HG02588 (cell line): ENCODE measurements at regions not wholly inside any gene's neighbourhood (a gene's known extent, or its start where the extent isn't known, plus 50 kb on each side); places are given as distances from the start of the nearest gene placed in this dataset.
"Not testable (repeated sequence)": the region's sequence is repeated elsewhere in the genome, so short reads cannot be mapped to it uniquely, and the experiment has no call there.

Experiments used
- ATAC-seq: cut with Tn5 transposase; IDR thresholded peaks from one replicate; pipeline ENCODE4 v1.9.1; 2021; ENCODE audit warnings: mild to moderate bottlenecking, moderate library complexity; ENCODE audit not compliant: unreplicated experiment

DNA sequence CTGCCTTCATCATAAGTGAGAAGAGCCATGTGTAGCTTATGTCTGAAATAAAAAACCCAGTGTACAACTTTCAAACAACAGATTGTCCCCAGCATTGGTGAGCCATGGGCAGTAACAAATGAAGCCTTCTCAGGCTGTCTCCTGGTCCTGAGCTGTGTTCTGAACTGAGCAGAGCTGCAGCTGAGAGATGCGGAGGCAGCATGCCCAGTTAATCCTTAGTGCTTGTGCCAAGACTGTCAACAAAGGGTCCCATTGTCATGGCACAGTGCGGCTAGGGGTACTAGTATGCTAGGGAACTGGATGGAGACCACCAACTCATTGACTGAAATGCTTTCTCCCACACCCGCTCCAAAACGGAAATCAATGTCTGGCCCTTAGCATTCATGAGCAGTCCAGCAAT is 154.3 kb downstream of the RMST start:
- no peak for ATAC-seq

DNA sequence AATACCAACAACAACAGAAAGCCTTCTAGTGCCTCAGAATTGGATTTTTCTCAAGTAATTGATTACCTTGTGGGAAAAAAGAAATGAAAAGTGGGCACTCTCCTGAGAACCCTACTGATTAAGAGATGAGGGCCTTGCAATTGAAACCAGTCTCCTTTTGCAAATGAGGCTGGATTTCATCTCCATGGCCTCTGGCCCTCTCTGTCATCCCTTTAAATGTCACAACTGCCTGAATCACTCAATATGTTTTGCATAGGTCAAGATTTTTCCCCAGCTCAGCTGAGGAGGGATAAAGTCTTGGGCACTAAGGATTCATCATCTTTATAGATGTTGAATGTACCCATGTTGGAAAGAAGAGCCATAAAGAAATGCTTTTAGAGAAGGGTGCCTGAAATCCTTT is 166.4 kb downstream of the RMST start:
- ATAC-seq: no peak

DNA sequence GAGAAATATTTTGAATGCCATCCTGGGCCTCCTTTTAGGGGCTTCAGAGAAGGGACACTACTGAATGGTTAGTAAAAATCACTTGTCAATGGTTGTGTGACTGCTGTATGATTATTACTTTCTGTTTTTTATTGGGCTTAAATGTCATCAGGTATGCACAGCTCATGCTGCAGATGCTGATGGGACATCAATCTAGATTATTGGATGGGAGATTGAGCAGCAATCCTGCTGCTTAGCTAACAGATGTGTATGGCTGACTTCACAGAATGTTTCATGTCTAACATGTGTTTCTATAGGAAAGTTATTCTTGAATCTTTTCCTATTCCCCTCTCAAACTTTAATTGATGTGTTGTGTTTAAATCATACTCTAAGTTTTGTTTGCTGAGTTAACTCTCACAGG is 166.8 kb downstream of the RMST start:
- ATAC-seq: no peak

DNA sequence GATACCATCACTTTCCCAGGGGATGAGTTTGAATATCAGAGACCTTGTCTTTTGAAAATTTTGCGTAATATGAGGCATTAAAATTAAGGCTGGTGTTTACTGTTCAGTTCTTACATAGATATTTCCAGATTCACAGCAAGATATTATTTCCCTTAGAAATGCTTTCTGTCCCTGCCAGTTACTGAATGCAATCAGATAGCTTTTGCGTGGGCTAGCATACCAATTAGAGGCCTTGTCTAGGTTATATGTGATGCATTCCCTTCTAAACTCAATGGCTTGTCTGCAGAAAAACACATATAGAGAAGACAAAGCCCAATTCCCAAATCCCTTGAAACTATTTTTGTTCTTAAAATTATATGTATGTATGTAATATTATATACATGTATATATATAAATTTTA is 167.8 kb downstream of the RMST start:
- no peak for ATAC-seq

DNA sequence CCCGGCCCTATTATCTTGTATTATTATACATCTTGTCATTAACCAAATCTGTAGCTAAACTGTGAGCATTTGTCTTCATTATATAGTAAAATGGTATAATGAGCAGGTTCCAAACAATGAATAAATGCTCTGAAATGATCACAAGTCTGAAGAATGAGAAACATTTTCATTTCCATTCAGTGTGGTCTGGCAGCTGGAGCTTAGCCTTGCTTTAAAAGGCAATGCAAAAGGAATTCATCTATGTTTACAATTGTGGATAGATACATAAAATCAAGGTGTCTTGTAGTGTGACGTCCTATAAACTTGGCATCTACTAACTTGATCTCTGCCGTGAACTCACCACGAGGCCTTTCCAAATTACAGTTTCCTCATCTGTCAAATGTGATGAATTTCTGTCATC is 168.3 kb downstream of the RMST start:
- ATAC-seq: no peak

DNA sequence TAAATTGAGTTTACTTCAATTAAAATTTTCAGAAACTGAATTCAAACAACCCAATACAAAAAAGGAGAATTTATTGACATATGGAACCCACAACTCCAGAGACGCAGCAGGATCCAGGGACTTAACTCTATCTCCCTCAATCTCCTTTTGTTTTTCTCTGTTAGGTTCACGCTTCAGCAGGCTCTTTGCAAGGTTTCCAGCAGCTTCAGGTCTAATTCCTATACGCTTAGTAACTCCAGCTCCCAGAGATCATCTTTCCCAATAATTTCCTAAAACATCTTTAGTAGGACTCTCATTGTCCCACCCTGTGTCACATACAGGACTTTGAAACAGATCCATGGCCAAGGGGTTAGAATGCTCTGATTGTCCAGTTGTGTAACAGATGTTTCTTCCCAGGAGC is 175.2 kb downstream of the RMST start:
- ATAC-seq: no peak

DNA sequence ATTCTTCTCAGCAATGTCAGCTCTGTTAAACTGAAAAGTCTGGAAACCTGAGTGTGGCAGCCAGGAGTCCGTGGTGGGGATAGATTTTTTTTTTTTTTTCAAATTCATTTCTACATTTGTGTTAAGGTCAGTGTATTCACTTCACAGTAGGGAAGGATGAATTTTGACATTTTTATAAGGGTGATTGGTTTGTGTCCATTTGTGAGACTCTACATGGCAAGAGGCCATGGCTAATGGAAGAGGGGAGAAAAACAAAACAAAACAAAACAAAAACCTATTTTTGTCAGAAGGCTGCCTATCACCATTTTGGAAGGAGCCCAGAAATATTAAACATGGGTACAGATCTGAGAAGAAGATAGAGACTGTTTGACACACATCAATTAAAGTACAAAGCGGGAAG is 176.1 kb downstream of the RMST start:
- ATAC-seq: no peak

DNA sequence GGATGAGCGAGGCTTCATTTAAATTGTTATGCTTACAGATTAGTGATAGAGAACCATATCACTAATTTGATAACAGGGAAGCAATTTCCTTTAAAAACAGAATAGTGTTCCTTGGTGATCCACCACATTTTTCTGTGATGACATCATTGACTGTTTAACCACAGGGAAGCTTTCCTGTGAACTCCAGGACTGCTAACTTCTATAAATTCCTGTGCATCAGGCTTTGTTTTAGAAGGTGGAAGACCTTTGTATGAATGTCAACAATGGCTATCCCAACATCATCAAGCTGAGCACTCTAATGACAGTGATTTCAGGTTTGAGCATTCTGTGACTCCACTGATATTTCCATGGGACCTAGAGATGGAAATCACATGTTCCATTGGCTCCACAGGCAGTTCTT is 177.1 kb downstream of the RMST start:
- ATAC-seq: no peak

DNA sequence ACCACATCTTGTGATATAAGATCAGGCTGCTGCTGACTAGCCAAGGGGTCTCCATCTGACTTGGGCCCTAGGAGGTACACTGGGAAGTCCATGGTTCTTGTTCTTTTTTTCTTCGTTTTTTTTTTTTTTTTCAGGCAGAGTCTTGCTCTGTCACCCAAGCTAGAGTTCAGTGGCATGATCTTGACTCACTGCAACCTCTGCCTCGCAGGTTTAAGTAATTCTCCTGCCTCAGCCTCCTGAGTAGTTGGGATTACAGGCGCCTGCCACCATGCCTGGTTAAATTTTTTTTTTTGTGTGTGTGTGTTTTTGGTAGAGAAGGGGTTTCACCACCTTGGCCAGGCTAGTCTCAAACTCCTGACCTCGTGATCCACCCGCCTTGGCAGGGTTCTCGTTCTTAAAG is 178.2 kb downstream of the RMST start:
- ATAC-seq: no peak

DNA sequence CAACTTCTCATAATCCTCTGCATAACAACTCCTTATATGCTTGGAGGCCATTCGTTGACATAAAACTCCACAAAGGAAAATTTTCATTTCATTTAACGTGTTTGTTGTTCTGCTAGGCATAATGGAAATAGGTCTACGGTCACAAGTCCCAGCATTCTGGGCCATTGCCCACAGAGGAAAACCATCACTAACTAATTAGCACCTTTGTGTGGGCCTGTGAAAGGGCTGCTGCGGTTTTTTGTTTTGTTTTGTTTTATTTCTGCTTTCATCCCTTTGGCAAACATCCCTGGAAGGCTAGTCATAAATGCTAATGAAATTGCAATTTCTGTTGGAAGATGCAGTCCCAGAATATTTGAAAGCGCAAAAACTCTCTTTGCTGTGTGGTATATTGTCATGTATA is 180.3 kb downstream of the RMST start:
- no peak for ATAC-seq

DNA sequence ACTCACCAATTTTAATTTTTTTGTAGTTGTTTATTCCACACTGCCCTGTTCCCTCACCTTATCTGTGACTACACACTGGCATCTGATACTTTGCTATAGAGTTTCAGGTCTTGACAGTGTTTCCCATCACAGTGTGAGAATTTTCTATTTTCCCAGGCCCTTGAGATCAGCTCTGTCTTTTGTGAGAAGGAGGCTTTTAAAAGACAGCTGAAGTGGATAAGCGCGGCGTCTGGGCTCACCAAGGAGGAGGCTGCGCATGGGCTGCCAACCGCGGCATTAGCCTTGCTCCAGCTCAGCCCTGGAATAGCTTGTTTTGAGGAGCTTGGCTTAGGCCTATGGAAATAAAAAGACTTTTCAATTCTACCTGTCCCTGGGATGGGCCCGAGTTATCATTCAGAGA is 181.3 kb downstream of the RMST start:
- no peak for ATAC-seq

DNA sequence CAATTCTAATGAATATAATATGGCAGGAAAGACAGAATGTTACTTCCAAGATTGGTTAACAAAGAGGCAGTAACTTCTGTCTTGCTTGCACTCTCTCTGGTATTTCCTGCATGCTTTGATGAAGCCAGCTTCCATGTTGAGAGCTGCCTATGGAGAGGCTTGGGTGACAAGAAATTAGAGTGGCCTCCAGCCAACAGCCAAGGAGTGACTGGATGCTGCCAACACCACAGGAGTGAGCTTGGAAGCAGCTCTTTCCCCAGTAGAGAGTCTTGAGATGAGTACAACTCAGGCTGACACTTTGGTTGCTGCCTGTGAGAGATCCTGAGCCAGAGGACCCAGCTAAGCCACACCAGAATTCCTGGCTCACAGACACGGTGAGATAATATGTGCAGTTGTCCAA is 183.1 kb downstream of the RMST start:
- ATAC-seq: no peak

DNA sequence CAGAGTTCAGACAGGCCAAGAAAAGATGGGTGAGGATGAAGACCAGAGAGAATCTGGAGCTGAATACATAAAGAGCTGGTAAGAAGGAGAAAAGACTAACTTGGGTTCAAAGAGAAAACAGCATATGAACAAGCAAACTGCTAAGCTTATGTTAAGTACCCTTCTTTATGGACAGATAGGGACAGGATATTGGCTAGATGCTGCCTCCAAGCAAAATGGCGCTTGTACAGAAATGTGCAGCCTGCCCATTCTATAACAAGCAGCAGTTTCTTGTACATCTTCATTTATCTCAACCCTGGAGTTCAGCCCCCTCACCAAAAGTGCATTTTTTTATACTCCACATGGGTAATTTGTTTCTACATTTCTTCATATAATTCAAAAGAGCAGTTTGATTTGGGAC is 184.5 kb downstream of the RMST start:
- ATAC-seq: no peak

DNA sequence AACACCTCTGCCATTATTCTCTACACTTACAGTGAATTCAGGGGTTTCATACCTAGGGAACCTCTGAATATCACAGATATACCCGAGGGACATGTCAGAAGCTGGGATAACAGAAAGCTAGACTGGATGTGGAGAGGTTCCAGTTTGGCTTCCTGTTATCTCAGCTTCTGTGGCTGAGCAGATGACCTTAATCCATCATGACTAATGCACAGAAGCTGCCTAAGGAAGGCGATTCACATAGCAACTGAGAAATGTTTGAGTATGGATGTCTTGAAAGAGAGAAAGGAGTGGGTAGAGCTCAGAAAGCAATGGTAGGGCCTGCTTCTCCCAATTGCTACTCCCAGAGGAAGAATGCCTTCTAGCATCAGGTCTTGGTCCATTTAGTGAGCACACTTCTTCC is 187.6 kb downstream of the RMST start:
- no peak for ATAC-seq

DNA sequence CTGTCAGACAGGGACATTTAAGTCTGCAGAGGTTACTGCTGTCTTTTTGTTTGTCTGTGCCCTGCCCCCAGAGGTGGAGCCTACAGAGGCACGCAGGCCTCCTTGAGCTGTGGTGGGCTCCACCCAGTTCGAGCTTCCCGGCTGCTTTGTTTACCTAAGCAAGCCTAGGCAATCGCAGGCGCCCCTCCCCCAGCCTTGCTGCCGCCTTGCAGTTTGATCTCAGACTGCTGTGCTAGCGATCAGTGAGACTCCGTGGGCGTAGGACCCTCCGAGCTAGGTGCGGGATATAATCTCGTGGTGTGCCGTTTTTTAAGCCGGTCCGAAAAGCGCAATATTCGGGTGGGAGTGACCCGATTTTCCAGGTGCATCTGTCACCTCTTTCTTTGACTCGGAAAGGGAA is 193.9 kb downstream of the RMST start:
- not testable (repeated sequence) for ATAC-seq

DNA sequence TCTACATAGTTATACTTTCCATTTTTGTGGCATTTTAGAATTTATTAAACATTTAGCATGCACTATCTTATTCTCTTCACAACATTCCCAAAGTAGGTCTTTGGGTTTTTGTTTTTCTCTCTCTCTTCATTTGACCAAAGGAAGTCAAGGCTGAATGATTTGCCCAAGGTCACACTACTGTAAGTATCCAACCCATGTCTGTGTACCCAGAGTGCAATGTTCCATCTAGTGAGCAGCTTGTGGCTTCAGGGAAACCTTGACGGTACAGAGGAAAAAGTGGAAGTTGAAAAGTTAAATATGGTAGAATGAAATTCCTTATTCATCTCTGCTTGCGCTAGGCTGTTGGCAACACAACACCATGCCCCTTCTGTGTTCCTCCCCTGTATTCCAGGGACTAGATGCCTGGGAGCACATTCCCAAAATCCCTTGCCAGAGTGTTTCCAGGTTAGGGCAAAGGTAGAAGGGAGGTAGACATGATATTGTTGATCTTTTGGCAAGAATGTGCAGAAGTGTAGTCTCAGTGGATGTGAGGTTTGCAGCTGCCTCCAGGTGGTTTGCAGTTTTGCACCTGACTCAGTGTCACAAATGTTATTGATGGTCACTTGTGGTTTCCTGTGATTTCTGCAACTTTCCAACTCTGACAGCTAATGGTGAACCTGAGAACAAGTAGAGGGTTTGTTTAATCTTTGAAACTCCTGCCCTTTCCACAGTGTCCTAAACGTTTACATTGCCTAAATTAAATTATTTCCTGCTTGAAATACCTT is 196.7 kb downstream of the RMST start:
- ATAC-seq: no peak

DNA sequence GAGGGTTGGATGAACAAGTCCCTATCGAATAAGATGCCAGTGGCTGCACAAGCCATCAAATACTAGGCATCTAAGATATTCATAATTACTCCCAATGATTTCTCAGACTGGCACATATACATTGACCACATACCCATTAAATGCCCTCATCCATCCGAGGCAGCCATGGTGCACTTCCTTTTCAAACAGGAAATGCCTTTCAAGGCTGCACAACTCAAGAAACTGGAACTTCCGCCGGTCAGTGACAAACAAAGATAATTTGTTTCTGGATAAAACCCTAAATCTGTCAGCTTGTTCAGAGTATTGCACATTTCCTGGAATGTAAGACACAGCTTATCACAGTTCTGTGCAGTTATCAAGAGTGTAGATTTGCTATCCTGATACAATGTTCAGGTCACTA is 203.7 kb downstream of the RMST start:
- no peak for ATAC-seq

DNA sequence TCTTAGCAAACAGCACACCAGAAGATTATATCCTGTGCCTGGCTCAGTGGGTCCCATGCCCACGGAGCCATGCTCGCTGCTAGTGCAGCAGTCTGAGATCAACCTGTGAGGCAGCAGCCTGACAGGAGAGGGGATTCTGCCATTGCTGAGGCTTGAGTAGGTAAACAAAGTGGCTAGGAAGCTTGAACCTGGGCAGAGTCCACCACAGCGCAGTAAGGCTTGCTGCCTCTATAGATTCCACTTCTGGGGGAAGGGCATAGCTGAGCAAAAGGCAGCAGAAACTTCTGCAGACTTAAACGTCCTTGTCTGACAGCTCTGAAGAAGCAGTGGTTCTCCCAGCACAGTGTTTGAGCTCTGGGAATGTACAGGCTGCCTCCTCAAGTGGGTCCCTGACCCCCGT is 210.3 kb downstream of the RMST start:
- ATAC-seq: no peak

DNA sequence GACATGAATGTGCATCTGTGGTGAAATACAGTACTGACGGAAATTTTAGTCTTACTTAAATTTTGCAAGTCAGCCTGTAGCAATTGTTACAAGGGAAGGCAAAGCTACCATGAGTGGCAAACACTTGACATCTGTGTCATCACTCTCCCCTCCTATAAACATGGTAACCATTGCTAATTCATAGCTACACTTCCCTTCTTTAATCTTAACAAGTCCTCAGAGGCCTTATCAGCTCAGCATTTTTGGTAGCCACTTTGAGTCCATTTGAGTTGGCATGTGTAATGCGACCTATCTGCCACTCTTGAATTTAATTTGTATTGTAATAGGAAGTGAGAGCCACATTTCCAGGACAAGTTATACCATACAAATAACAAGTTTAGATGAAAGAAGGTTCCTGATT is 218.1 kb downstream of the RMST start:
- no peak for ATAC-seq

DNA sequence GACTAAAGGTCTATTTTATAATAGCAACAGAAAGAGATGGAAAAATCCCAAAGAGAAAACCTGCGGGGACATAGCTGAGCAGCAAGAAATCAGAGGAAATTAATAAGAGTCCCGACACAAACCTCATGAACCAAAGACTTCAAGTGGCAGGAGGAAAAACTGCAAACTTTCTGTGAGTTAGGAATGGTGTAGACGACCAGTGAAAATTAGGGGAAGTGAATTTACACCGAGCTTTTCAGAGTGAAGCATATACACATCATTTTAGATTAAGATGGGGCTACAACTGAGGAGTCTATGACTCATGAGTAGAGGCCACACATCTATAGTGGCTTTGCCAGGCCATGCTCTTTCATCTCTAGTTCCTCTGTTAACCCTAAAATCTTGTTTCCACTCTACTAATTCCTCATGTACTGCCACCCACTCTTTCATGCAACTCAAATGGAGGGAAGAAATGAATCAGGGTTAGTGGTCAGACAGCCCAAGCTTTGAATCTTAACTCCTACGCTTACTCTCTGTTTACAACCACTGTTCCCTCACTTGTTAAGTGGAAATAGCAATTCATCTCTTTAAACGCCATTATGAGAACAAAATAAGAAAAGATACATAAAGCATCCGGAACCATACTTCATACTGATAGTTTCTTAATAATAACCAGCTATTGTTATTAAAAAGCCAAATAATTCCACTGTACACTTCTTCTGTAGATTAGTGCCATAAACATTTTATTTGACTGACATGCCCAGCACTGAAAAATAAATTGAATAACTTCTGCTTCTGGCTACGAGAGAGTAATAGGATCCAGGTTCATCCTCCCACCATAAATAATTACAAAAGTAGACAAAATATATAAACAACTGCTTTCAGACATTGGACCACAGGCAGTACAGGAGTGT is 219.3 kb downstream of the RMST start:
- ATAC-seq: peak; percentile 87

DNA sequence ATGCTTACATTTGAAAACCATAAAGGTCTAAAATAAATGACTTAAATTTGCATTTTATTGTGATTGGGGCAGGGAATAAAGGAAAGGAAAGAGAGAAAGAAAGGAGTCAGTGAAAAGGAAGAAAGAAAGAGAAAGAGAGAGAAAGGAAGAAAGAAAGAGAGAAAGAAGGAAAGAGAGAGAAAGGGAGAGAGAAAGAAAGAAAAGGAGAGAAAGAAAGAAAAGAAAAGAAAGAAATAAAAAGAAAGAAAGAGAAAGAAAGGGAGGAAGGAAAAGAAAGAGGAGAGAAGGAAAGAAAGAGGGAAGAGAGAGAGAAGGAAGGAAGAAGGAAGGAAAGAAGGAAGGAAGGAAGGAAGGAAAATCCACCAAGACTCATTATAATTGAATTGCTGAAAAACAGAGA is 222.8 kb downstream of the RMST start:
- no peak for ATAC-seq

DNA sequence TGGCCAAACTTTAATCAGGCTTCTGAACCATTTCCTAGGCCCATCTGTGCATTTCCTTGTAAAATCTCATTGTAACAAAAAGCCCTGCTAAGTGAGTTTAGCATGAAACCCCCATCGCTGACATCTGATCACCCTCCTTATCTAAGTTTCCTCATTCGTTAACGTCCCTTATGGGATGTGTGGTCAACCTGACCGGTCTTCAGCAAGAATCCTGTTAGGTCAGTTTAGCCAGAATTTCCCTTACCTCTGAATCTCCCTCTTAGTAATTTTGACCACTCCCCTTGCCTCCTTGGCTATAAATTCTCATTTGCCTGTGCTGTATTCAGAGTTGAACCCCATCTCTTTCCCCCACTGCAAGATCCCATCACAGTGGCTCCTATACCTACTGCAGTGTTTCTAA is 239.3 kb downstream of the RMST start:
- ATAC-seq: no peak
